H1 (cell line): ENCODE measurements at regions not wholly inside any gene's neighbourhood (a gene's known extent, or its start where the extent isn't known, plus 50 kb on each side); places are given as distances from the start of the nearest gene placed in this dataset.

ENCODE experiments used
- CHD2 ChIP-seq: IDR thresholded peaks from 2 replicates; pipeline ENCODE4 v1.6.1; 2012; ENCODE audit warnings: low read length, improper control_type of control experiment
- JUN ChIP-seq: IDR thresholded peaks from 2 replicates; pipeline ENCODE4 v1.6.1; 2011; ENCODE audit warnings: low read depth, mild to moderate bottlenecking, improper control_type of control experiment, low read length
- KDM5A ChIP-seq: fragments of 200-600 bp; IDR thresholded peaks from 2 replicates; pipeline ENCODE4 v1.7.1; 2012; ENCODE audit warnings: mild to moderate bottlenecking, low read length, inconsistent platforms, mixed read lengths
- POLR2AphosphoS5 ChIP-seq: IDR thresholded peaks from 2 replicates; pipeline ENCODE4 v1.6.1; 2011; ENCODE audit warnings: low read depth, low read length
- RAD21 ChIP-seq, 2 experiments: IDR thresholded peaks in 1 of 2; conservative IDR thresholded peaks in 1 of 2; 2 replicates each; pipeline ENCODE4 v1.6.1; 2011; ENCODE audit warnings: low read depth in 2 of 2, low read length in 2 of 2, improper control_type of control experiment in 1 of 2, inconsistent platforms in 1 of 2, mild to moderate bottlenecking in 1 of 2, moderate library complexity in 1 of 2
- RFX5 ChIP-seq: IDR thresholded peaks from 2 replicates; pipeline ENCODE4 v1.6.1; 2011; ENCODE audit warnings: low read depth, low read length, improper control_type of control experiment, borderline replicate concordance
- SUZ12 ChIP-seq: fragments of 200-600 bp; sonication (generic); IDR thresholded peaks from 2 replicates; pipeline ENCODE4 v1.6.1; 2012; ENCODE audit warnings: mild to moderate bottlenecking, inconsistent platforms, low read length, moderate library complexity, mixed read lengths
- TF ChIP-seq, protein P1 (sequence below), 3 experiments: IDR thresholded peaks; 1 replicate in 2 of 3; 2 replicates in 1 of 3; pipeline versions ENCODE4 v1.5.1 to v1.6.1; 2011; ENCODE audit warnings: low read length in 3 of 3, mild to moderate bottlenecking in 3 of 3, inconsistent platforms in 2 of 3, low read depth in 1 of 3, moderate library complexity in 1 of 3; ENCODE audit not compliant: insufficient read depth in 1 of 3; ENCODE audit errors: control extremely low read depth in 1 of 3

DNA sequence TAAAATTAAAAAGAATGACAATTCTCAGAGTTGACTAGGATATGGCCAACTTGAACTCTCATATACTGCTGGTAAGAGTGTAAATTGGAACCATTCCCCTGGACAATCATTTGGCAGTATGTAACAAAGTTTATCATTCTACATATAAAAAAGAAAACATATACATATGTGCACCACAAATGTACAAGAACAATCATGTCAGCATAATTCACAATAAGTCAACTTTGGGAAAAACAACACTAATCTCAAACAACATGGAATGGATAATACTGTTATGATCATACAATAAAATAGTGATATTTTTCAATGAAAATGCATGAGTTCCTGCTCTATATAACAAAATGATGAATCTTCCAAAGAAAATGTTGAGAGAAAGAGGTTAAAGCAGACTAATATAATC lies 1078.7 kb upstream of the EPHA7 start (continued):
- TF ChIP-seq, protein P1, sequence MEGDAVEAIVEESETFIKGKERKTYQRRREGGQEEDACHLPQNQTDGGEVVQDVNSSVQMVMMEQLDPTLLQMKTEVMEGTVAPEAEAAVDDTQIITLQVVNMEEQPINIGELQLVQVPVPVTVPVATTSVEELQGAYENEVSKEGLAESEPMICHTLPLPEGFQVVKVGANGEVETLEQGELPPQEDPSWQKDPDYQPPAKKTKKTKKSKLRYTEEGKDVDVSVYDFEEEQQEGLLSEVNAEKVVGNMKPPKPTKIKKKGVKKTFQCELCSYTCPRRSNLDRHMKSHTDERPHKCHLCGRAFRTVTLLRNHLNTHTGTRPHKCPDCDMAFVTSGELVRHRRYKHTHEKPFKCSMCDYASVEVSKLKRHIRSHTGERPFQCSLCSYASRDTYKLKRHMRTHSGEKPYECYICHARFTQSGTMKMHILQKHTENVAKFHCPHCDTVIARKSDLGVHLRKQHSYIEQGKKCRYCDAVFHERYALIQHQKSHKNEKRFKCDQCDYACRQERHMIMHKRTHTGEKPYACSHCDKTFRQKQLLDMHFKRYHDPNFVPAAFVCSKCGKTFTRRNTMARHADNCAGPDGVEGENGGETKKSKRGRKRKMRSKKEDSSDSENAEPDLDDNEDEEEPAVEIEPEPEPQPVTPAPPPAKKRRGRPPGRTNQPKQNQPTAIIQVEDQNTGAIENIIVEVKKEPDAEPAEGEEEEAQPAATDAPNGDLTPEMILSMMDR (IDR thresholded peaks at IDR 0.05; ENCODE audit: control extremely low read depth in 1 of 3, insufficient read depth in 1 of 3, low read depth in 1 of 3, low read length in 3 of 3) = no peak
- TF ChIP-seq RAD21 (IDR thresholded peaks at IDR 0.05 in 1 of 2, conservative IDR thresholded peaks at IDR 0.05 in 1 of 2; ENCODE audit: low read depth in 2 of 2, low read length in 2 of 2) = no peak
- TF ChIP-seq RFX5 = no peak
- no peak for TF ChIP-seq POLR2AphosphoS5
- TF ChIP-seq CHD2 = no peak
- TF ChIP-seq JUN = no peak
- TF ChIP-seq SUZ12 = no peak
- TF ChIP-seq KDM5A = no peak
- TF ChIP-seq, all 59 proteins: peak for 0
